ENCODE measurements at regions not wholly inside any gene's neighbourhood (a gene's known extent, or its start where the extent isn't known, plus 50 kb on each side); places are given as distances from the start of the nearest gene placed in this dataset.
"Not testable (repeated sequence)": the region's sequence is repeated elsewhere in the genome, so short reads cannot be mapped to it uniquely, and the experiment has no call there.

GRCh38 chr7:16284581-16284980 is 136.8 kb downstream of the CRPPA start:
- Histone ChIP-seq H3K27ac (ENCODE audit: low read depth, low read length) (no peak overlapping the region), H3K4me1 (ENCODE audit: insufficient read depth, low read length) (no peaks in the 10 kb centered on the region), H3K4me3 (ENCODE audit: low read depth in 1 of 2, low read length in 2 of 2) (no peak overlapping the region), H3K9ac (ENCODE audit: low read length) (no peak overlapping the region), H3K9me3 (ENCODE audit: low read length) (no peaks in the 10 kb centered on the region), H3K36me3 (ENCODE audit: insufficient read depth, low read length) (no peaks in the 10 kb centered on the region), H3K27me3 (ENCODE audit: control insufficient read depth in 1 of 2, insufficient read depth in 2 of 2, low read length in 2 of 2) (no peaks in the 10 kb centered on the region)

GRCh38 chr7:16278167-16278787 is 143.1 kb downstream of the CRPPA start:
- Histone ChIP-seq H3K4me3 (ENCODE audit: low read depth in 1 of 2, low read length in 2 of 2) (no peak overlapping the region), H3K9me3 (ENCODE audit: low read length) (no peaks in the 10 kb centered on the region), H3K27ac (ENCODE audit: low read depth, low read length) (no peak overlapping the region), H3K36me3 (ENCODE audit: insufficient read depth, low read length) (no peaks in the 10 kb centered on the region), H3K4me1 (ENCODE audit: insufficient read depth, low read length) (no peaks in the 10 kb centered on the region), H3K9ac (ENCODE audit: low read length) (no peak overlapping the region), H3K27me3 (ENCODE audit: control insufficient read depth in 1 of 2, insufficient read depth in 2 of 2, low read length in 2 of 2) (no peaks in the 10 kb centered on the region)

GRCh38 chr7:16271990-16272665 is 149.2 kb downstream of the CRPPA start:
- Histone ChIP-seq H3K27me3 (ENCODE audit: control insufficient read depth in 1 of 2, insufficient read depth in 2 of 2, low read length in 2 of 2) (no peaks in the 10 kb centered on the region), H3K9me3 (ENCODE audit: low read length) (no peaks in the 10 kb centered on the region), H3K4me1 (ENCODE audit: insufficient read depth, low read length) (peaks cover 5% of the 10 kb centered on the region), H3K36me3 (ENCODE audit: insufficient read depth, low read length) (no peaks in the 10 kb centered on the region), H3K9ac (ENCODE audit: low read length) (no peak overlapping the region), H3K4me3 (ENCODE audit: low read depth in 1 of 2, low read length in 2 of 2) (no peak overlapping the region), H3K27ac (ENCODE audit: low read depth, low read length) (no peak overlapping the region)

- Histone ChIP-seq H3K4me1 (ENCODE audit: insufficient read depth, low read length) (peaks cover 5% of the 10 kb centered on the region), H3K27me3 (ENCODE audit: control insufficient read depth in 1 of 2, insufficient read depth in 2 of 2, low read length in 2 of 2) (no peaks in the 10 kb centered on the region), H3K4me3 (ENCODE audit: low read depth in 1 of 2, low read length in 2 of 2) (no peak overlapping the region), H3K9ac (ENCODE audit: low read length) (no peak overlapping the region), H3K27ac (ENCODE audit: low read depth, low read length) (no peak overlapping the region), H3K36me3 (ENCODE audit: insufficient read depth, low read length) (no peaks in the 10 kb centered on the region), H3K9me3 (ENCODE audit: low read length) (no peaks in the 10 kb centered on the region)
Measured at GRCh38 chr7:16271355-16271915, 149.9 kb downstream of the CRPPA start.

GRCh38 chr7:16270844-16271243 is 150.5 kb downstream of the CRPPA start:
- peaks cover 5% of the 10 kb centered on the region for H3K4me1 ChIP-seq (ENCODE audit: insufficient read depth, low read length)
- H3K4me3 ChIP-seq (ENCODE audit: low read depth in 1 of 2, low read length in 2 of 2), result no peak overlapping the region
- no peak overlapping the region for H3K9ac ChIP-seq (ENCODE audit: low read length)
- H3K27me3 ChIP-seq (ENCODE audit: control insufficient read depth in 1 of 2, insufficient read depth in 2 of 2, low read length in 2 of 2), result no peaks in the 10 kb centered on the region
- H3K36me3 ChIP-seq (ENCODE audit: insufficient read depth, low read length), result no peaks in the 10 kb centered on the region
- no peaks in the 10 kb centered on the region for H3K9me3 ChIP-seq (ENCODE audit: low read length)
- H3K27ac ChIP-seq (ENCODE audit: low read depth, low read length), result no peak overlapping the region

GRCh38 chr7:16268821-16269768 is 152.2 kb downstream of the CRPPA start:
- no peaks in the 10 kb centered on the region for H3K27me3 ChIP-seq (ENCODE audit: control insufficient read depth in 1 of 2, insufficient read depth in 2 of 2, low read length in 2 of 2)
- peaks cover 5% of the 10 kb centered on the region for H3K4me1 ChIP-seq (ENCODE audit: insufficient read depth, low read length)
- H3K9me3 ChIP-seq (ENCODE audit: low read length), result no peaks in the 10 kb centered on the region
- no peak overlapping the region for H3K9ac ChIP-seq (ENCODE audit: low read length)
- H3K27ac ChIP-seq (ENCODE audit: low read depth, low read length), result no peak overlapping the region
- H3K36me3 ChIP-seq (ENCODE audit: insufficient read depth, low read length), result no peaks in the 10 kb centered on the region
- H3K4me3 ChIP-seq (ENCODE audit: low read depth in 1 of 2, low read length in 2 of 2), result no peak overlapping the region

GRCh38 chr7:16267953-16268820 is 153.2 kb downstream of the CRPPA start:
- H3K4me1 ChIP-seq (ENCODE audit: insufficient read depth, low read length), result peaks cover 5% of the 10 kb centered on the region
- H3K27me3 ChIP-seq (ENCODE audit: control insufficient read depth in 1 of 2, insufficient read depth in 2 of 2, low read length in 2 of 2), result no peaks in the 10 kb centered on the region
- H3K4me3 ChIP-seq (ENCODE audit: low read depth in 1 of 2, low read length in 2 of 2), result no peak overlapping the region
- no peaks in the 10 kb centered on the region for H3K36me3 ChIP-seq (ENCODE audit: insufficient read depth, low read length)
- no peak overlapping the region for H3K27ac ChIP-seq (ENCODE audit: low read depth, low read length)
- H3K9ac ChIP-seq (ENCODE audit: low read length), result no peak overlapping the region
- H3K9me3 ChIP-seq (ENCODE audit: low read length), result no peaks in the 10 kb centered on the region

GRCh38 chr7:16266877-16267276 is 154.5 kb downstream of the CRPPA start:
- H3K27ac ChIP-seq (ENCODE audit: low read depth, low read length), result no peak overlapping the region

GRCh38 chr7:16266470-16266869 is 154.9 kb downstream of the CRPPA start:
- H3K4me1 ChIP-seq (ENCODE audit: insufficient read depth, low read length); H3K36me3 ChIP-seq (ENCODE audit: insufficient read depth, low read length); H3K9me3 ChIP-seq (ENCODE audit: low read length); H3K27ac ChIP-seq (ENCODE audit: low read depth, low read length); H3K27me3 ChIP-seq (ENCODE audit: control insufficient read depth in 1 of 2, insufficient read depth in 2 of 2, low read length in 2 of 2); H3K9ac ChIP-seq (ENCODE audit: low read length); H3K4me3 ChIP-seq (ENCODE audit: low read depth in 1 of 2, low read length in 2 of 2): not testable (repeated sequence)

More at GRCh38 chr7:16266877-16267276, 154.5 kb downstream of the CRPPA start:
- peaks cover 5% of the 10 kb centered on the region for H3K4me1 ChIP-seq (ENCODE audit: insufficient read depth, low read length)
- H3K27me3 ChIP-seq (ENCODE audit: control insufficient read depth in 1 of 2, insufficient read depth in 2 of 2, low read length in 2 of 2), result no peaks in the 10 kb centered on the region
- H3K9ac ChIP-seq (ENCODE audit: low read length), result no peak overlapping the region
- H3K36me3 ChIP-seq (ENCODE audit: insufficient read depth, low read length), result no peaks in the 10 kb centered on the region
- no peak overlapping the region for H3K4me3 ChIP-seq (ENCODE audit: low read depth in 1 of 2, low read length in 2 of 2)
- H3K9me3 ChIP-seq (ENCODE audit: low read length), result no peaks in the 10 kb centered on the region

- no peaks in the 10 kb centered on the region for H3K36me3 ChIP-seq (ENCODE audit: insufficient read depth, low read length)
- no peak overlapping the region for H3K27ac ChIP-seq (ENCODE audit: low read depth, low read length)
- no peak overlapping the region for H3K9ac ChIP-seq (ENCODE audit: low read length)
- no peak overlapping the region for H3K4me3 ChIP-seq (ENCODE audit: low read depth in 1 of 2, low read length in 2 of 2)
- H3K4me1 ChIP-seq (ENCODE audit: insufficient read depth, low read length), result no peaks in the 10 kb centered on the region
- no peaks in the 10 kb centered on the region for H3K9me3 ChIP-seq (ENCODE audit: low read length)
- no peaks in the 10 kb centered on the region for H3K27me3 ChIP-seq (ENCODE audit: control insufficient read depth in 1 of 2, insufficient read depth in 2 of 2, low read length in 2 of 2)
Measured at GRCh38 chr7:16265863-16266458, 155.4 kb downstream of the CRPPA start.
